SK-N-SH (cell line): ENCODE measurements at regions not wholly inside any gene's neighbourhood (a gene's known extent, or its start where the extent isn't known, plus 50 kb on each side); places are given as distances from the start of the nearest gene placed in this dataset.

ENCODE experiments used
- CTCF ChIA-PET: fragments of 300-600, 350-600 bp; formaldehyde crosslinking; extraction: SDS; loops from one replicate; lab custom pipeline; 2021; lab: Yijun Ruan, JAX
- POLR2A ChIA-PET: fragments of 350-600 bp; sonication (Branson Sonifier 250); formaldehyde crosslinking; extraction: SDS; loops from one replicate; lab custom pipeline; 2020; ENCODE audit warnings: antibody characterized with exemption, inconsistent platforms; lab: Yijun Ruan, JAX
- DNase-seq: peaks from one replicate; pipeline ENCODE4 v3.0.0; 2012
- H2AFZ ChIP-seq: fragments of 200-600 bp; sonication (generic); 2 replicates; pipeline ENCODE4 v1.8.1; 2016; ENCODE audit warnings: antibody characterized with exemption, mild to moderate bottlenecking, low read depth
- H3F3A ChIP-seq: fragments of 200-600 bp; sonication (generic); replicated peaks from 2 replicates; pipeline ENCODE3; 2016; ENCODE audit warnings: antibody characterized with exemption, mild to moderate bottlenecking; ENCODE audit not compliant: insufficient read depth
- H3K27ac ChIP-seq, 2 experiments: fragments of 200-500 bp in 1 of 2; fragments of 200-600 bp in 1 of 2; sonication (Bioruptor generic) in 1 of 2; sonication (generic), shearing (Covaris generic) in 1 of 2; 2 replicates each; pipeline versions ENCODE4 v1.5.1 to v1.6.1; 2014 to 2016; ENCODE audit warnings: low read depth in 2 of 2, inconsistent platforms in 1 of 2, low read length in 1 of 2, mild to moderate bottlenecking in 1 of 2, mixed read lengths in 1 of 2
- H3K27me3 ChIP-seq: fragments of 200-600 bp; sonication (generic), shearing (Covaris generic); 2 replicates; pipeline ENCODE4 v1.6.1; 2016; ENCODE audit warnings: mixed run types; ENCODE audit not compliant: insufficient read depth
- H3K36me3 ChIP-seq, 2 experiments: fragments of 200-500 bp in 1 of 2; fragments of 200-600 bp in 1 of 2; sonication (Bioruptor generic) in 1 of 2; sonication (generic) in 1 of 2; replicated peaks in 1 of 2; 2 replicates each; pipeline versions ENCODE3 to v1.5.1; 2014 to 2016; ENCODE audit warnings: low read length in 1 of 2, mild to moderate bottlenecking in 1 of 2; ENCODE audit not compliant: insufficient read depth in 2 of 2, control insufficient read depth in 1 of 2
- H3K4me1 ChIP-seq, 2 experiments: fragments of 200-500 bp in 1 of 2; fragments of 200-600 bp in 1 of 2; sonication (Bioruptor generic) in 1 of 2; sonication (generic), shearing (Covaris generic) in 1 of 2; 2 replicates each; pipeline versions ENCODE4 v1.5.1 to v1.6.1; 2014 to 2016; ENCODE audit warnings: low read depth in 1 of 2, low read length in 1 of 2, mixed run types in 1 of 2; ENCODE audit not compliant: insufficient read depth in 2 of 2, control insufficient read depth in 1 of 2
- H3K4me2 ChIP-seq: fragments of 200-600 bp; sonication (generic), shearing (Covaris generic); 2 replicates; pipeline ENCODE4 v1.6.1; 2017; ENCODE audit warnings: mixed run types
- H3K4me3 ChIP-seq, 2 experiments: fragments of 200-500 bp in 1 of 2; fragments of 200-600 bp in 1 of 2; sonication (Bioruptor generic) in 1 of 2; sonication (generic), shearing (Covaris generic) in 1 of 2; 2 replicates each; pipeline versions ENCODE4 v1.5.1 to v1.8.1; 2014 to 2016; ENCODE audit warnings: low read depth in 2 of 2, inconsistent platforms in 1 of 2, low read length in 1 of 2, mild to moderate bottlenecking in 1 of 2, mixed read lengths in 1 of 2, moderate library complexity in 1 of 2
- H3K79me2 ChIP-seq: fragments of 200-600 bp; sonication (generic); 2 replicates; pipeline ENCODE4 v1.8.1; 2017; ENCODE audit warnings: mild to moderate bottlenecking; ENCODE audit not compliant: insufficient read depth
- H3K9ac ChIP-seq: fragments of 200-600 bp; sonication (generic); 2 replicates; pipeline ENCODE4 v1.6.1; 2017; ENCODE audit warnings: mixed run types
- H3K9me2 ChIP-seq: fragments of 200-600 bp; sonication (generic); 2 replicates; pipeline ENCODE4 v1.6.1; 2017; ENCODE audit warnings: mixed run types
- H3K9me3 ChIP-seq: fragments of 200-600 bp; sonication (generic); 2 replicates; pipeline ENCODE4 v1.6.1; 2017; ENCODE audit warnings: mixed run types, mild to moderate bottlenecking, moderate library complexity
- H4K20me1 ChIP-seq: fragments of 200-600 bp; sonication (generic); 2 replicates; pipeline ENCODE4 v1.6.1; 2017; ENCODE audit warnings: mild to moderate bottlenecking, mixed run types; ENCODE audit not compliant: insufficient read depth
- EZH2phosphoT487 ChIP-seq: fragments of 200-600 bp; sonication (generic); IDR thresholded peaks from 2 replicates; pipeline ENCODE4 v1.6.1; 2017; ENCODE audit warnings: low read depth, mixed run types, mild to moderate bottlenecking, antibody characterized with exemption, moderate library complexity, borderline replicate concordance
- FOSL2 ChIP-seq: IDR thresholded peaks from 2 replicates; pipeline ENCODE4 v1.4.0; 2012; ENCODE audit warnings: low read depth, mild to moderate bottlenecking, moderate library complexity, borderline replicate concordance
- FOXJ3 ChIP-seq: sonication (generic); formaldehyde crosslinking; IDR thresholded peaks from 2 replicates; pipeline ENCODE4 v1.5.1; 2020; ENCODE audit warnings: mild to moderate bottlenecking, missing genetic modification reagents
- FOXM1 ChIP-seq: IDR thresholded peaks from 2 replicates; pipeline ENCODE4 v1.4.0; 2012; ENCODE audit warnings: low read depth, mild to moderate bottlenecking
- GABPA ChIP-seq: IDR thresholded peaks from 2 replicates; pipeline ENCODE4 v1.4.0; 2012; ENCODE audit warnings: low read depth, mild to moderate bottlenecking
- GATA2 ChIP-seq: sonication (generic); formaldehyde crosslinking; IDR thresholded peaks from 2 replicates; pipeline ENCODE4 v1.5.0; 2020; ENCODE audit warnings: mild to moderate bottlenecking, missing genetic modification reagents
- MEF2A ChIP-seq: IDR thresholded peaks from 2 replicates; pipeline ENCODE4 v1.4.0; 2012; ENCODE audit warnings: low read depth, borderline replicate concordance
- MXI1 ChIP-seq: IDR thresholded peaks from 2 replicates; pipeline ENCODE4 v1.6.1; 2012; ENCODE audit warnings: mild to moderate bottlenecking, low read depth, low read length, improper control_type of control experiment
- NFIC ChIP-seq: IDR thresholded peaks from 2 replicates; pipeline ENCODE4 v1.4.0; 2012; ENCODE audit warnings: borderline replicate concordance
- POLR2AphosphoS5 ChIP-seq: IDR thresholded peaks from 2 replicates; pipeline ENCODE4 v1.6.1; 2012; ENCODE audit warnings: low read depth, low read length
- TCF12 ChIP-seq: IDR thresholded peaks from 2 replicates; pipeline ENCODE4 v1.4.0; 2012
- TEAD4 ChIP-seq: IDR thresholded peaks from 2 replicates; pipeline ENCODE4 v1.4.0; 2012; ENCODE audit warnings: mild to moderate bottlenecking, borderline replicate concordance; ENCODE audit not compliant: insufficient read depth
- YY1 ChIP-seq: IDR thresholded peaks from 2 replicates; pipeline ENCODE4 v1.4.0; 2012; ENCODE audit warnings: low read depth, mild to moderate bottlenecking
- WGBS: methylation state at CpG from one replicate; pipeline ENCODE4 v1.1.6; 2017; ENCODE audit warnings: low lambda C conversion rate; 5-methylcytosine and 5-hydroxymethylcytosine counted together
- TF ChIP-seq, protein P1 (sequence below): IDR thresholded peaks from 2 replicates; pipeline ENCODE4 v1.4.0; 2012; ENCODE audit warnings: low read depth
- TF ChIP-seq, protein P2 (sequence below): fragments of 200-600 bp; sonication (generic); IDR thresholded peaks from 2 replicates; pipeline ENCODE4 v1.6.1; 2017; ENCODE audit warnings: antibody characterized with exemption, mild to moderate bottlenecking, moderate library complexity
- TF ChIP-seq, protein P3 (sequence below): IDR thresholded peaks from 2 replicates; pipeline ENCODE4; 2012
- TF ChIP-seq, protein P4 (sequence below): fragments of 150-350 bp; IDR thresholded peaks from 2 replicates; pipeline ENCODE4 v1.6.1; 2017; ENCODE audit warnings: antibody characterized with exemption, low read length, low read depth, borderline replicate concordance

DNA sequence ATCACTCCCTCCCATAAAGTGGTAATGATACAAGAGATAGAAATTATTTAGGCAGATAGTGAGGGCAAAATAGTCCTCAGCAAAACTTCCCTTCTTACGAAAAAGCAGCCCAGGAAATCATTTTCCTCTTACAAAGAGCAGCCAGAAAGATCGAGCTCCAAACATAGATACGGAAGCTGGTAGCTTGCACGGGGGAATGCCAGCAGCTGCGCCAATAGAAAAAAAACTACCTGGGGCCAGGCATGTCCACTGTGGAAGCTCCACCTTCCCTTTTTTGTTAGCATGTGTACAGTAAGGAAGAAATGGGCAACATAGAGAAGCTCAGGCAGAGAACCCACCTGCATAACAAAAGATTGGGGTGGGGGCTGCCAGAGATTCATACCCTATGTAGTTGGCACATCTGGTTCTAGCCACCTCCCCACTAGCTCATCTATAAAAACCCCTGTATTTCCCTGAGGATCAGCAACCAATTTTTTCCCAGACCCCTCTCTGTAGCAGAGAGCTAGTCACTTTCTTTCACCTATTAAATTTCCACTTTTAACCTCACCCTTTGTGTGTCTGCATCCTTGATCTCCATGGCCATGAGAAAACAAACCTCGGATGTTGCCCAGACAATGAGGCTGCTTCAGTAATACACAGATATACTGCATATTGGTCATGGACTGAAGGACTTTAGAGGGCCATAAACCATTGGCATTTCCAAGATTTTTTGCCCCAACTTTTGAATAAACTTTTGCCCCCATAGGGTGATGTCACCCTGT is 52.1 kb downstream of the SOD2 start:
- H4K20me1 ChIP-seq: no peaks in the 10 kb centered on the region
- TF ChIP-seq NFIC (no peak), TCF12 (no peak), POLR2AphosphoS5 (no peak), GATA2 (CRISPR knock-in tag) (no peak), TEAD4 (no peak), MEF2A (no peak), FOXM1 (no peak)
- TF ChIP-seq, protein P1, sequence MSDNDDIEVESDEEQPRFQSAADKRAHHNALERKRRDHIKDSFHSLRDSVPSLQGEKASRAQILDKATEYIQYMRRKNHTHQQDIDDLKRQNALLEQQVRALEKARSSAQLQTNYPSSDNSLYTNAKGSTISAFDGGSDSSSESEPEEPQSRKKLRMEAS: no peak
- TF ChIP-seq, protein P2, sequence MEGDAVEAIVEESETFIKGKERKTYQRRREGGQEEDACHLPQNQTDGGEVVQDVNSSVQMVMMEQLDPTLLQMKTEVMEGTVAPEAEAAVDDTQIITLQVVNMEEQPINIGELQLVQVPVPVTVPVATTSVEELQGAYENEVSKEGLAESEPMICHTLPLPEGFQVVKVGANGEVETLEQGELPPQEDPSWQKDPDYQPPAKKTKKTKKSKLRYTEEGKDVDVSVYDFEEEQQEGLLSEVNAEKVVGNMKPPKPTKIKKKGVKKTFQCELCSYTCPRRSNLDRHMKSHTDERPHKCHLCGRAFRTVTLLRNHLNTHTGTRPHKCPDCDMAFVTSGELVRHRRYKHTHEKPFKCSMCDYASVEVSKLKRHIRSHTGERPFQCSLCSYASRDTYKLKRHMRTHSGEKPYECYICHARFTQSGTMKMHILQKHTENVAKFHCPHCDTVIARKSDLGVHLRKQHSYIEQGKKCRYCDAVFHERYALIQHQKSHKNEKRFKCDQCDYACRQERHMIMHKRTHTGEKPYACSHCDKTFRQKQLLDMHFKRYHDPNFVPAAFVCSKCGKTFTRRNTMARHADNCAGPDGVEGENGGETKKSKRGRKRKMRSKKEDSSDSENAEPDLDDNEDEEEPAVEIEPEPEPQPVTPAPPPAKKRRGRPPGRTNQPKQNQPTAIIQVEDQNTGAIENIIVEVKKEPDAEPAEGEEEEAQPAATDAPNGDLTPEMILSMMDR: no peak
- TF ChIP-seq, protein P3, sequence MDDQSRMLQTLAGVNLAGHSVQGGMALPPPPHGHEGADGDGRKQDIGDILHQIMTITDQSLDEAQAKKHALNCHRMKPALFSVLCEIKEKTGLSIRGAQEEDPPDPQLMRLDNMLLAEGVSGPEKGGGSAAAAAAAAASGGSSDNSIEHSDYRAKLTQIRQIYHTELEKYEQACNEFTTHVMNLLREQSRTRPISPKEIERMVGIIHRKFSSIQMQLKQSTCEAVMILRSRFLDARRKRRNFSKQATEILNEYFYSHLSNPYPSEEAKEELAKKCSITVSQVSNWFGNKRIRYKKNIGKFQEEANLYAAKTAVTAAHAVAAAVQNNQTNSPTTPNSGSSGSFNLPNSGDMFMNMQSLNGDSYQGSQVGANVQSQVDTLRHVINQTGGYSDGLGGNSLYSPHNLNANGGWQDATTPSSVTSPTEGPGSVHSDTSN: no peak
- 56% methylated on average over 6 of the region's 6 CpGs for WGBS
- H3K4me1 ChIP-seq: no peaks in the 10 kb centered on the region
- no peak overlapping the region for H3K4me3 ChIP-seq
- no peak overlapping the region for H3K4me2 ChIP-seq
- no peaks in the 10 kb centered on the region for H3K79me2 ChIP-seq
- no peaks in the 10 kb centered on the region for H3K9me3 ChIP-seq
- H2AFZ ChIP-seq: no peak overlapping the region
- H3K27me3 ChIP-seq: no peaks in the 10 kb centered on the region
- H3F3A ChIP-seq: no peaks in the 10 kb centered on the region
- CTCF ChIA-PET: interaction anchor here (0.6 to 3.8 kb wide), 3 partner anchors 14 to 424 kb away, joined by 3 to 21 read pairs (median 3); no protein-coding TSS in a partner anchor
- no peaks in the 10 kb centered on the region for H3K36me3 ChIP-seq
- no peaks in the 10 kb centered on the region for H3K9me2 ChIP-seq
- no peak overlapping the region for H3K9ac ChIP-seq
- no peak for DNase-seq
- POLR2A ChIA-PET: no interaction called here
- no peak overlapping the region for H3K27ac ChIP-seq

DNA sequence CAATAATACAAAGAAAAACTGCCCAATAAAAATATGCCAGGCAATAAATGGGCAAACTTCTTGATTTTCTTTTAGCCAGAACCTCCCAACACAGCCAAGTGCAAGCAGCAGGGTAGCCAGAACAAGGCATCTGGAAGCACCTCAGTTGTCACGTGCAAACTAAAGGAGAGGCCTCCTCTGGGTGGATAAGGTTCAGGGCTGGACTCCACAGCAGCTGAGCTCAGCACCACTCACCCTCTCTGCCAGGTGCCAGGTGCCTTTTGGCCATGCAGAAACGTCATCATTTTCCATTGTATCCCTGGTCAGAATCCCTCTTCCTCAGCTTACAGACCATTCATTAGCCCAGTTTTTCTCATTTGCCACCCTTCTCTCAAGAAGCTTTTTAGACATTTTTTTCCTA is 52.7 kb downstream of the SOD2 start:
- WGBS: 20% methylated on average over 2 of the region's 2 CpGs
- Histone ChIP-seq H3K4me2 (no peak overlapping the region), H3K4me3 (no peak overlapping the region), H3F3A (no peaks in the 10 kb centered on the region), H2AFZ (no peak overlapping the region), H3K9ac (no peak overlapping the region), H3K9me2 (no peaks in the 10 kb centered on the region), H3K9me3 (no peaks in the 10 kb centered on the region), H3K27ac (no peak overlapping the region), H3K4me1 (no peaks in the 10 kb centered on the region), H4K20me1 (no peaks in the 10 kb centered on the region), H3K79me2 (no peaks in the 10 kb centered on the region), H3K27me3 (no peaks in the 10 kb centered on the region), H3K36me3 (no peaks in the 10 kb centered on the region)
- POLR2A ChIA-PET: no interaction called here
- CTCF ChIA-PET: interaction anchor here (0.6 to 3.8 kb wide), 3 partner anchors 14 to 423 kb away, joined by 3 to 21 read pairs (median 3); no protein-coding TSS in a partner anchor
- no peak for DNase-seq
- TF ChIP-seq EZH2phosphoT487: no peak
- TF ChIP-seq, protein P1: no peak
- TF ChIP-seq TCF12: no peak
- TF ChIP-seq, protein P4, sequence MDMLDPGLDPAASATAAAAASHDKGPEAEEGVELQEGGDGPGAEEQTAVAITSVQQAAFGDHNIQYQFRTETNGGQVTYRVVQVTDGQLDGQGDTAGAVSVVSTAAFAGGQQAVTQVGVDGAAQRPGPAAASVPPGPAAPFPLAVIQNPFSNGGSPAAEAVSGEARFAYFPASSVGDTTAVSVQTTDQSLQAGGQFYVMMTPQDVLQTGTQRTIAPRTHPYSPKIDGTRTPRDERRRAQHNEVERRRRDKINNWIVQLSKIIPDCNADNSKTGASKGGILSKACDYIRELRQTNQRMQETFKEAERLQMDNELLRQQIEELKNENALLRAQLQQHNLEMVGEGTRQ: no peak
- TF ChIP-seq MXI1: no peak
- no peak for TF ChIP-seq FOXJ3
- TF ChIP-seq YY1: no peak
- no peak for TF ChIP-seq TEAD4
- TF ChIP-seq, protein P3: no peak
- TF ChIP-seq GABPA: no peak
- no peak for TF ChIP-seq NFIC
- TF ChIP-seq FOSL2: no peak
